GM21381 (cell line): ENCODE measurements at regions not wholly inside any gene's neighbourhood (a gene's known extent, or its start where the extent isn't known, plus 50 kb on each side); places are given as distances from the start of the nearest gene placed in this dataset.
"Not testable (repeated sequence)": the region's sequence is repeated elsewhere in the genome, so short reads cannot be mapped to it uniquely, and the experiment has no call there.

Source experiments
- ATAC-seq: cut with Tn5 transposase; IDR thresholded peaks from one replicate; pipeline ENCODE4 v1.9.1; 2021; ENCODE audit warnings: mild to moderate bottlenecking, moderate library complexity; ENCODE audit not compliant: unreplicated experiment

GRCh38 chr7:32691965-32692815 is 196.9 kb downstream of the AVL9 start:
- ATAC-seq = peak; percentile 78

- not testable (repeated sequence) for ATAC-seq
Measured at GRCh38 chr7:32688092-32688491, 192.8 kb downstream of the AVL9 start.

- ATAC-seq = no peak
Measured at GRCh38 chr7:32681174-32681518, 185.9 kb downstream of the AVL9 start.

- no peak for ATAC-seq
Measured at GRCh38 chr7:32680259-32681173, 185.2 kb downstream of the AVL9 start.

- no peak for ATAC-seq
Measured at GRCh38 chr7:32679192-32679591, 183.9 kb downstream of the AVL9 start.

GRCh38 chr7:32677593-32677992 is 182.3 kb downstream of the AVL9 start:
- ATAC-seq = no peak

- ATAC-seq = no peak
Measured at GRCh38 chr7:32676249-32676941, 181.1 kb downstream of the AVL9 start.

GRCh38 chr7:32673275-32673983 is 178.1 kb downstream of the AVL9 start:
- ATAC-seq = no peak

GRCh38 chr7:32670110-32671025 is 175.1 kb downstream of the AVL9 start:
- no peak for ATAC-seq

- ATAC-seq = not testable (repeated sequence)
Measured at GRCh38 chr7:32669173-32669870, 174.0 kb downstream of the AVL9 start.

- ATAC-seq = not testable (repeated sequence)
Measured at GRCh38 chr7:32668387-32669097, 173.3 kb downstream of the AVL9 start.

GRCh38 chr7:32667586-32667985 is 172.3 kb downstream of the AVL9 start:
- ATAC-seq = not testable (repeated sequence)

- not testable (repeated sequence) for ATAC-seq
Measured at GRCh38 chr7:32663805-32664211, 168.5 kb downstream of the AVL9 start.

GRCh38 chr7:32662509-32662908 is 167.2 kb downstream of the AVL9 start:
- not testable (repeated sequence) for ATAC-seq

GRCh38 chr7:32661929-32662328 is 166.6 kb downstream of the AVL9 start:
- no peak for ATAC-seq

GRCh38 chr7:32661501-32661900 is 166.2 kb downstream of the AVL9 start:
- ATAC-seq = no peak

- ATAC-seq = no peak
Measured at GRCh38 chr7:32660936-32661335, 165.6 kb downstream of the AVL9 start.

GRCh38 chr7:32659853-32660252 is 164.6 kb downstream of the AVL9 start:
- no peak for ATAC-seq
